Left ventricle myocardium superior (tissue), 1 donor: ENCODE measurements at regions not wholly inside any gene's neighbourhood (a gene's known extent, or its start where the extent isn't known, plus 50 kb on each side); places are given as distances from the start of the nearest gene placed in this dataset.

Experiments
- ATAC-seq: fragments of 200-7000 bp; cut with Tn5 transposase; one replicate; pipeline ENCODE4 v1.9.1; 2020; ENCODE audit warnings: mild to moderate bottlenecking, moderate library complexity
- DNase-seq: peaks from one replicate; pipeline ENCODE4 v3.0.0-alpha.2; 2020
- intact Hi-C: fragments of 100-400 bp; cut with micrococcal nuclease; formaldehyde crosslinking; loops from one replicate; pipeline ENCODE4 v1.11.0; 2022
- donor health status: DM: no; HTN: yes; CAD: no; lungs with severe emphysema.

DNA sequence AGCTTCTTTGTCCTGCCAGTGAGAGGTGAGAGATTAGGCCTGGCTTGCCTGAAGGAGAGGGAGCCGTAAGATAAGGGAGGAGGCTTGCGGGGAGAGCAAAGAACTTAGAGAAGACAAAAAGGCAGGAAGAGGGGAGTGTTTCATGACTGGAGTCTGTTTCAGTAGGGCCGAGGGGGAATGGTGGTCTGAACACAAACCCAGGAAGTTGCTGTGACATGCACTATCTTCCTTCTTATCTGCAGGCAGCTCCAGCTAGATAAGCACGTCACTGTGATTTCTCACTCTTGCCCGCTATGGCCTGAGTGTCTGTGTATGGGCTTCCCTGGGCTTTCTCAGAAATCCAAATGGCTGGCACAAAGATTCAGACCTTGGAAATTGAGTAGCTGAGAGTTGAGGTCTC is 307.5 kb upstream of the CLINT1 start:
- DNase-seq: no peak
- ATAC-seq: no peak
- intact Hi-C loops: no loop called here

DNA sequence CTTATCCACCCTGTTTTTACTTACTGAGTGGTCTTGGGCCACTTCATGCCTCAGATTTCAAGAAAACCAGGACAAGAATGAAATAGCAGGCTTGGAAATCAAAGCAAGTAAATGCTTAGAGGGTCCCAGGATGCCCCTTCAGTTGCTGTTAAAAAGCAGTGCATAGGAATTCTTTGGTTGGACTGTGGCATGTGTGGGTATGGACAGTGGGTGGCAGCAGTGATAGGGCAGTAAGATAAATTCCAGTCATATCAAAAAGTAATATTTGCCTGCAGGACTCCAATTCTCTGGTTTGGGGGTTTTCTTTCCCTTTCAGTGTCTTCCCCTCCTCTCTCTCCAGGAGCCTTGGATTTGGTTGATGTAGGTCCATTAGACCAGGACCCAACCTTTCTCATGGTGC is 306.7 kb upstream of the CLINT1 start:
- no peak for DNase-seq
- ATAC-seq: no peak
- intact Hi-C loops: no loop called here

- intact Hi-C loops: no loop called here
- DNase-seq (no peak), ATAC-seq (no peak)
Observed at GRCh38 chr5:158164296-158165047, 305.5 kb upstream of the CLINT1 start.

DNA sequence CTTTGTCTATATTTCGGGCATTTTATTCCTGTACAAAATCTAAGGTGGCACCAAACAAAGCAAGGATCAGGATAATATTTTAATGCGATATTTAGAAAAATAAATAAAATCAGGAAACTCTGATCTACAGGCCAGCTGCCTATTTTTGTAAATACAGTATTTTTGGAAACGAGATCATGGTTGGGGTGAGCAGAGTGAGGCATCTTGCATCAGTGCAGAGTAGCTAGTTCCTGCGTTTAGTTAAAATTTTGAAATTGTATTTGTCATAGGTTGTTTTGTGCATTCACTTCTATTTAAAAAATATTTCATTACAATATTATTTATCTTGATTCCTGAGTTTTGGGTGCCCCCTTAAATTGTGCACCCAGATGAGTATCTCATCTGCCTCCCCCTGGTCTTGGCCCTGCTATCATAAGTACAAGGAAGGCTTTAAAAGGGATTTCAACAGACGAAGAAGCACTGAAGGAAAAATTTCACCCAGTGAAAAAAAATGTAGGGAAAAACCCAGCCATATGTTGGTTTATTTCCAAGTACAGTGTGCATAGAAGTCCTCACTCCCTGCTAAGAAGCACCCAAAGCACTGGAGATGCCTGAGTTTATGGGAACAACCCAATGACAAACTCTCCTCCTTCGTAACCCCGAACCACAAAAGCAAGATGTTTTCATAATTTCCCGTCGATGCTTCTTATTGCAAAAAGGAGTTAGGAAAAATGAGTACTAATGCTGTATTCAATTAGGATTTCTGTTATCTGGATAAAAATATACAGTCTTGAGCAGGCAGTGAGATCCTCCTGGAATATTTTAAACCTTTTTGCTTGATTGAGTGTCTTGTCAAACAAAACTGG is 304.7 kb upstream of the CLINT1 start:
- DNase-seq (no peak), ATAC-seq (no peak)
- intact Hi-C loops: no loop called here

DNA sequence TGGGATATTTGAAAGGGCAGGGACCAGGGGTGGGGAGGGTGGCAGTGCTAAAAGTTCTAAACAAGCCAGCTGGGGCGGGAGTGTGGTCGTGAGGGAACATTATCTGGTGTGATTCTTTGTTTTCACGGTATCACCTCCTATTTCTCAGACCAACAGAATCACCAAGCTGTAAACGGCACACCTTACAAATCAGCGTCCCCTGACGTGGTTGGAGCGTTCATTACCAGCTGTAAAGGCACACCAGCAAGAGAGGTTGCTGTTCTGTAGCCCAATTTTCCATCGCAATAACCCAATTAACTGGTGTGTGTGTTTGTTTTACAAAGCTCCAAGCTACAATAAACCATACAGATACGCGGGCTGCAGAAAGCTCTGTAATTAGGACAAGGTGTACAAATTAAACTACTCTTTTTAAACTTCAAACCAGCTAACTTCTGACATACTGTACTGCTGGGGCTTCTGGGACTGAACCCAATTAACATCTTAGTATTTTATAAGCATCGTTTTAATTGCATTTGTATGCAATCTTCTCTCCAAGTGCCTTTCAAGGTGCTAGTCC is 303.6 kb upstream of the CLINT1 start:
- DNase-seq (no peak), ATAC-seq (no peak)
- intact Hi-C loops: no loop called here

GRCh38 chr5:158162026-158162425 is 303.1 kb upstream of the CLINT1 start:
- no peak for ATAC-seq
- intact Hi-C loops: no loop called here
- DNase-seq: no peak

DNA sequence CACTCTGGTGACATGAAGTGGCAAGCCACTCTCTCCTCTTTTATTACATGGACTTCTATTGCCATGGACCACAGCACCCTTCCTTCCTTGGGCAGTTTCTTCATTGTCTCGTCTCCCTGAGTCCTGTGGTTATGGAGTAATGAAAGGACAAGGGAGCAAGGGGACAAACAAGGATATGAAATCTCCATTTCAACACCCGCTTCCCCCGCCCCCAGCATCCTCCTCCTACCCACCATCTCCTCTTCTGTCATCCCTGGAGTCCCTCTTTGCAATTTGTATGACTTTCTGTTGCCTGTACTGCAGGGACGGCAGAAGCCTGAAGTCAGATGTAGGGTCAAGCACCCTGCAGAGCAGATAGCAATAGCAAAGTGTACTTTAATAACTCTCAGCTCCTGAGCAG is 300.7 kb upstream of the CLINT1 start:
- DNase-seq: no peak
- ATAC-seq: no peak
- intact Hi-C loops: no loop called here

GRCh38 chr5:158155811-158156505 is 297.0 kb upstream of the CLINT1 start:
- ATAC-seq (no peak), DNase-seq (no peak)
- intact Hi-C loops: no loop called here

GRCh38 chr5:158155067-158155466 is 296.1 kb upstream of the CLINT1 start:
- DNase-seq (no peak), ATAC-seq (no peak)
- intact Hi-C loops: no loop called here

GRCh38 chr5:158154226-158155005 is 295.5 kb upstream of the CLINT1 start:
- ATAC-seq (peak; percentile 98), DNase-seq (no peak)
- intact Hi-C loops: no loop called here

- ATAC-seq (no peak), DNase-seq (no peak)
- intact Hi-C loops: no loop called here
Observed at GRCh38 chr5:158153508-158153907, 294.6 kb upstream of the CLINT1 start.

DNA sequence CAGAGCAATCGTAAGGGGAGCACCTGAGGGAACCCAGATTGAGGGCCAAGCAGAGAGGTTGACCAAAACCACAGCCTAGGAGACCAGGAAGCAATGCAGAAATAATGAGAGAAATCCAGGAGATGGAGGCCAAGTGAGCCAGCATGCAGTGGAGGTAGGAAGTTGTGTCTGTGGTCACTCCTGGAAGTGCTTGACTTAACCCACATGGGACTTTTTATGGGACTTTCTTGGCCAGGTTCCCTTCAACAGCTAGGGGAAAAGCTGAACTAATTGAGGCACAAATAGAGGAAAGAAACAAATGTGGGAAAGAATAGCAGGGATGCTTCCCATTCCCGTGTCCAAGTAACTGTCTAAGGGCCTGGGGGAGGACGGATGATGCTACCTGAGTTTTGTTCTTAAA is 293.2 kb upstream of the CLINT1 start:
- ATAC-seq: no peak
- intact Hi-C loops: no loop called here

GRCh38 chr5:158147227-158147626 is 288.3 kb upstream of the CLINT1 start:
- ATAC-seq (no peak), DNase-seq (no peak)
- intact Hi-C loops: no loop called here

More for the DNA sequence above, 293.2 kb upstream of the CLINT1 start:
- DNase-seq: no peak

GRCh38 chr5:158145827-158146226 is 286.9 kb upstream of the CLINT1 start:
- intact Hi-C loops: no loop called here

DNA sequence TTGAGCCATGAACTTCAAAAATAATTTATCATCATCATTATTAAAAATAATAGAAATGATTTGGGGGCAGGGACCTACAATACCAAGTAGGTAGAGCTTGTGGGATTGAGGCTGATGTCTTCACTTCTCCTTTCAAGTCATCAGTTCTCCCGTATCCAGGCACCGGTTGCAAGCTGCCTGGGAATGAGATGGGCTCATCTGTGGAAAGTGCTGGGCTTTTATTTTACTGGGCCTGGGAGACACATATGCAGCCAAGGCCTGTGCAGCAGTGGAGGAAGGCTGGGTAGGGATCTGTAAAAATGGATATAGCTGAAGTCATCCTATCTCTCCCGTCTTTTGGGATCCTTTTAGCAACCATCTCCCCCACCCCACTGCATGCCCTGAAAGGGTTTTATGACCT is 284.1 kb upstream of the CLINT1 start:
- ATAC-seq: no peak
- intact Hi-C loops: no loop called here
- no peak for DNase-seq

More at GRCh38 chr5:158145827-158146226, 286.9 kb upstream of the CLINT1 start:
- ATAC-seq (no peak), DNase-seq (no peak)

DNA sequence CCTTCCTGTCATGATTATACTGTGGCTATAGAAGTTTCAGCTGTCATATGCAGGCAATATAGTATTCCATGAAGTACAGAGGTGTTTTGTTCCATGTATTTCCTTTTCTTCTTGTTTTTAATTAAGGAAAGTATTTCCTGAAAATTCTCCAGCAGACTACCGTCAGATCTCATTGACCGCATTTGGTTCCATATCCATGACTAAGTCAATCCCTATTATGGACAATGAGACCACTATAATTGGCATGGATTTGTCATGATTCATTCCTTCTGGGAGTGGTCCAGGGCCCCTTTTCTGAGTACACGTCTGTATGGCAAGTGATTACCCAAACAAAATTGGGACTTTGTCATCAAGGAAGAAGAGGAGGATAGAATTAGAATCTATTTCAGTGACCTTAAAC is 283.2 kb upstream of the CLINT1 start:
- ATAC-seq (no peak), DNase-seq (no peak)
- intact Hi-C loops: no loop called here

- ATAC-seq (peak; percentile 87), DNase-seq (peak; percentile 36)
- intact Hi-C loops: no loop called here
Observed at GRCh38 chr5:158140120-158140731, 281.3 kb upstream of the CLINT1 start.

DNA sequence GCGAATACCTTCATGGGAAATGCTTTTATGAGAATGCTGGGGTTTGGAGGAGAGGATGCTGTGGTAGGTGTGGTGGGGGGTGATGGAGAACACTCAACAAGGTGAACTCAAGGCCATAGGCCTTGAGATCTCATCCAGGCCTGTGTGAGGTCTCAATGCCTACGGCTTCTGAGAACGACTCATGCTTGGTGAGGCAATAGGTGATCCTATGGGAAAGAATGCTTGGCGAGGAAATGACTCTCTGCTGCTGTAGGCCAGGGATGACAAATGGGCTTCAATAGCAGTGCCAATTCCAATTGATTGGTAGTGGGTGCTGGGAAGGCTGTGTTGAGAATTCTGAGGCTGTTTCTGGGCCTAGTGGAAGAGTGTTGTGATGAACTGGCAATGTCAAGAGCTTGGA is 280.2 kb upstream of the CLINT1 start:
- DNase-seq: no peak
- intact Hi-C loops: no loop called here
- no peak for ATAC-seq
